HG03442 (cell line): ENCODE measurements at regions not wholly inside any gene's neighbourhood (a gene's known extent, or its start where the extent isn't known, plus 50 kb on each side); places are given as distances from the start of the nearest gene placed in this dataset.

ENCODE experiments used
- ATAC-seq: cut with Tn5 transposase; IDR thresholded peaks from one replicate; pipeline ENCODE4 v1.9.1; 2021; ENCODE audit warnings: mild to moderate bottlenecking, moderate library complexity; ENCODE audit not compliant: unreplicated experiment

- no peak for ATAC-seq
Observed at GRCh38 chr12:124418156-124418555, 123.3 kb downstream of the RFLNA start.

- no peak for ATAC-seq
Observed at GRCh38 chr12:124416516-124417395, 121.9 kb downstream of the RFLNA start.

GRCh38 chr12:124415064-124415463 is 120.2 kb downstream of the RFLNA start:
- no peak for ATAC-seq

GRCh38 chr12:124413915-124414314 is 119.0 kb downstream of the RFLNA start:
- ATAC-seq, result no peak

GRCh38 chr12:124413401-124413800 is 118.5 kb downstream of the RFLNA start:
- no peak for ATAC-seq

GRCh38 chr12:124412646-124413015 is 117.7 kb downstream of the RFLNA start:
- no peak for ATAC-seq

GRCh38 chr12:124411953-124412645 is 117.2 kb downstream of the RFLNA start:
- ATAC-seq, result no peak

GRCh38 chr12:124411281-124411878 is 116.5 kb downstream of the RFLNA start:
- ATAC-seq, result no peak

- ATAC-seq, result no peak
Observed at GRCh38 chr12:124410354-124411175, 115.7 kb downstream of the RFLNA start.

GRCh38 chr12:124408822-124409517 is 114.1 kb downstream of the RFLNA start:
- no peak for ATAC-seq

GRCh38 chr12:124407074-124407473 is 112.2 kb downstream of the RFLNA start:
- ATAC-seq, result no peak

- no peak for ATAC-seq
Observed at GRCh38 chr12:124406043-124406442, 111.2 kb downstream of the RFLNA start.

GRCh38 chr12:124405592-124405991 is 110.7 kb downstream of the RFLNA start:
- no peak for ATAC-seq

GRCh38 chr12:124405151-124405550 is 110.3 kb downstream of the RFLNA start:
- no peak for ATAC-seq

- no peak for ATAC-seq
Observed at GRCh38 chr12:124404162-124404784, 109.4 kb downstream of the RFLNA start.

- no peak for ATAC-seq
Observed at GRCh38 chr12:124403273-124403672, 108.4 kb downstream of the RFLNA start.

- ATAC-seq, result no peak
Observed at GRCh38 chr12:124402248-124403066, 107.6 kb downstream of the RFLNA start.

- ATAC-seq, result no peak
Observed at GRCh38 chr12:124401704-124402221, 106.9 kb downstream of the RFLNA start.

- no peak for ATAC-seq
Observed at GRCh38 chr12:124400124-124400523, 105.2 kb downstream of the RFLNA start.
